PC-3 (cell line): ENCODE measurements at regions not wholly inside any gene's neighbourhood (a gene's known extent, or its start where the extent isn't known, plus 50 kb on each side); places are given as distances from the start of the nearest gene placed in this dataset.

Experiments
- ATAC-seq: fragments of 200-7000 bp; cut with Tn5 transposase; 2 replicates; pipeline ENCODE4 v1.9.1; 2020; ENCODE audit warnings: mild to moderate bottlenecking, moderate library complexity
- BruUV-seq: library from RNA; stranded (reverse); fragments of 400-500 nt; replicated peaks from 2 replicates; lab custom pipeline; 2021; lab: Mats Ljungman, UMichigan
- CTCF ChIA-PET: fragments of 300-600 bp; sonication (Branson Sonifier 250); formaldehyde crosslinking; loops from one replicate; lab custom pipeline; 2022; ENCODE audit warnings: antibody characterized with exemption; lab: Charles Lee
- POLR2A ChIA-PET: fragments of 300-600 bp; sonication (Branson Sonifier 250); formaldehyde crosslinking; loops from one replicate; lab custom pipeline; 2022; ENCODE audit warnings: antibody characterized with exemption; ENCODE audit not compliant: unreplicated experiment; lab: Charles Lee
- DNase-seq: peaks from one replicate; pipeline ENCODE4 v3.0.0-alpha.2; 2015
- H2AFZ ChIP-seq: fragments of 300-600 bp; sonication (generic); 2 replicates; pipeline ENCODE4 v1.6.0; 2016; ENCODE audit warnings: antibody characterized with exemption, low read length
- H3F3A ChIP-seq: fragments of 300-600 bp; sonication (generic); one replicate; pipeline ENCODE4 v1.6.0; 2017; ENCODE audit warnings: antibody characterized with exemption, low read length, control low read depth, mild to moderate bottlenecking; ENCODE audit not compliant: unreplicated experiment
- H3K27ac ChIP-seq: fragments of 300-600 bp; sonication (generic); 2 replicates; pipeline ENCODE4 v1.5.1; 2016; ENCODE audit warnings: mild to moderate bottlenecking, low read length
- H3K27me3 ChIP-seq: fragments of 300-600 bp; sonication (generic); 2 replicates; pipeline ENCODE4 v1.6.1; 2016; ENCODE audit warnings: low read length, mixed read lengths
- H3K36me3 ChIP-seq: fragments of 300-600 bp; sonication (generic); 2 replicates; pipeline ENCODE4 v1.6.1; 2016; ENCODE audit warnings: low read depth, mixed run types, low read length, mixed read lengths
- H3K4me1 ChIP-seq: fragments of 300-600 bp; sonication (generic); 2 replicates; pipeline ENCODE4 v1.5.1; 2016; ENCODE audit warnings: low read length; ENCODE audit not compliant: insufficient read depth
- H3K4me2 ChIP-seq: fragments of 300-600 bp; sonication (generic); 2 replicates; pipeline ENCODE4 v1.6.0; 2016; ENCODE audit warnings: low read length
- H3K4me3 ChIP-seq: fragments of 300-600 bp; sonication (generic); 2 replicates; pipeline ENCODE4 v1.5.1; 2016; ENCODE audit warnings: mild to moderate bottlenecking, low read length, mixed read lengths
- H3K79me2 ChIP-seq: fragments of 300-600 bp; sonication (generic); 2 replicates; pipeline ENCODE4 v1.6.1; 2017; ENCODE audit warnings: low read length, mixed read lengths
- H3K9ac ChIP-seq: fragments of 300-600 bp; sonication (generic); 2 replicates; pipeline ENCODE4 v1.6.0; 2016; ENCODE audit warnings: mild to moderate bottlenecking, low read length
- H3K9me2 ChIP-seq: fragments of 300-600 bp; sonication (generic); replicated peaks from 2 replicates; pipeline ENCODE4 v1.6.1; 2016; ENCODE audit warnings: mixed run types, low read length, mixed read lengths
- H3K9me3 ChIP-seq: fragments of 300-600 bp; sonication (generic); 2 replicates; pipeline ENCODE4 v1.6.1; 2016; ENCODE audit warnings: low read length, mixed read lengths
- H4K20me1 ChIP-seq: fragments of 300-600 bp; sonication (generic); 2 replicates; pipeline ENCODE4 v1.6.1; 2016; ENCODE audit warnings: low read length, mixed read lengths
- CTCF ChIP-seq: fragments of 300-600 bp; sonication (generic); conservative IDR thresholded peaks from 2 replicates; pipeline ENCODE4 v1.5.1; 2017; ENCODE audit warnings: antibody characterized with exemption, low read depth, mild to moderate bottlenecking, low read length
- EZH2 ChIP-seq: fragments of 300-600 bp; sonication (generic); IDR thresholded peaks from one replicate; pipeline ENCODE4 v1.6.1; 2017; ENCODE audit warnings: antibody characterized with exemption, mild to moderate bottlenecking, low read length; ENCODE audit not compliant: unreplicated experiment
- EZH2phosphoT487 ChIP-seq: fragments of 300-600 bp; sonication (generic); IDR thresholded peaks from 2 replicates; pipeline ENCODE4 v1.6.1; 2018; ENCODE audit warnings: mild to moderate bottlenecking, antibody characterized with exemption, low read length, borderline replicate concordance
- intact Hi-C: fragments of 100-400 bp; cut with micrococcal nuclease; formaldehyde crosslinking; loops from 2 replicates; pipeline ENCODE4 v1.9.0; 2023

DNA sequence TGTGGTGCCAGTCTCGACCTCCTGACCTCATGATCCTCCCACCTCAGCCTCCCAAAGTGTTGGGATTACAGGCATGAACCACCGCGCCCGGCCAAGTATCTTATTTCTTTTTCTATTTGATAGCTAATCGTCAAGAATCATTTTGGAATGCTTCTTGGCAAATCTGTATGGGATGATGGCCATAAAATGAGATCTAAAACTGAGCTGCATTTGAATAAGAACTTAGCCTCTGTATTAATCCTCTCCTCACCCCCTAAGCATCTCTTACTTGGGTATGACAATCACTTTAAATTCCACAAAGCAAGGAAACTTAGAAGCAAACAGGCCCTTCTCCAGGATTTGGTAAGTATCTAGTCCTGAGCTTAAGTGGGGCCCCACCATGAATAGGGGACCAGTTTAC lies 108.9 kb upstream of the BTBD3 start:
- intact Hi-C loops, result no loop called here
- no peak for TF ChIP-seq EZH2phosphoT487
- no peak for TF ChIP-seq EZH2
- Histone ChIP-seq H3K9me2 (no peaks in the 10 kb centered on the region), H3K36me3 (no peaks in the 10 kb centered on the region), H3K4me1 (peaks cover 43% of the 10 kb centered on the region), H3K9ac (no peak overlapping the region), H3K27me3 (no peaks in the 10 kb centered on the region), H4K20me1 (no peaks in the 10 kb centered on the region), H3K4me2 (no peak overlapping the region), H3F3A (no peaks in the 10 kb centered on the region), H3K9me3 (no peaks in the 10 kb centered on the region), H3K27ac (no peak overlapping the region), H3K79me2 (no peaks in the 10 kb centered on the region), H2AFZ (no peak overlapping the region), H3K4me3 (no peak overlapping the region)
- ChIA-PET CTCF (no interaction called here), POLR2A (no interaction called here)
- ATAC-seq, result no peak
- no peak for DNase-seq
- no TSS peak for BruUV-seq

GRCh38 chr20:11810311-11811083 lies 107.2 kb upstream of the BTBD3 start:
- H3K27me3 ChIP-seq, result no peaks in the 10 kb centered on the region
- intact Hi-C loops, result loop anchor here (5.0 kb wide), 1 partner anchor 82 kb away; no protein-coding TSS in a partner anchor
- no peak overlapping the region for H3K9ac ChIP-seq
- no peaks in the 10 kb centered on the region for H3K79me2 ChIP-seq
- ATAC-seq, result peak; percentile 24; the same call in 1 of the 2 replicates
- no peak overlapping the region for H3K4me3 ChIP-seq
- H2AFZ ChIP-seq, result peak overlapping the region; percentile 5; the same call in 1 of the 2 replicates
- H3K4me1 ChIP-seq, result peaks cover 51% of the 10 kb centered on the region
- TF ChIP-seq EZH2 (no peak), CTCF (no peak), EZH2phosphoT487 (no peak)
- peak; percentile 75 for DNase-seq
- H3K4me2 ChIP-seq, result peak overlapping the region; percentile 41
- H3K9me3 ChIP-seq, result no peaks in the 10 kb centered on the region
- H4K20me1 ChIP-seq, result no peaks in the 10 kb centered on the region
- H3K27ac ChIP-seq, result no peak overlapping the region
- H3K36me3 ChIP-seq, result no peaks in the 10 kb centered on the region
- no peaks in the 10 kb centered on the region for H3K9me2 ChIP-seq
- ChIA-PET CTCF (no interaction called here), POLR2A (no interaction called here)
- H3F3A ChIP-seq, result no peaks in the 10 kb centered on the region
- no TSS peak for BruUV-seq

- Histone ChIP-seq H3K4me3 (no peak overlapping the region), H3K9ac (no peak overlapping the region), H3K36me3 (no peaks in the 10 kb centered on the region), H3K27ac (no peak overlapping the region), H3K9me2 (no peaks in the 10 kb centered on the region), H3K79me2 (no peaks in the 10 kb centered on the region), H3F3A (no peaks in the 10 kb centered on the region), H3K27me3 (no peaks in the 10 kb centered on the region), H4K20me1 (no peaks in the 10 kb centered on the region), H3K4me2 (no peak overlapping the region), H3K4me1 (peaks cover 27% of the 10 kb centered on the region), H3K9me3 (no peaks in the 10 kb centered on the region), H2AFZ (no peak overlapping the region)
- no TSS peak for BruUV-seq
- CTCF ChIA-PET, result no interaction called here
- ATAC-seq (no peak), DNase-seq (no peak)
- intact Hi-C loops, result loop anchor here (5.0 kb wide), 1 partner anchor 79 kb away; no protein-coding TSS in a partner anchor
- POLR2A ChIA-PET, result no interaction called here
- TF ChIP-seq CTCF (no peak), EZH2 (no peak), EZH2phosphoT487 (no peak)
These were observed 104.4 kb upstream of the BTBD3 start for GRCh38 chr20:11813106-11813890.
